GM13977 (cell line): ENCODE measurements at regions not wholly inside any gene's neighbourhood (a gene's known extent, or its start where the extent isn't known, plus 50 kb on each side); places are given as distances from the start of the nearest gene placed in this dataset.

Experiments used
- DNase-seq: peaks from one replicate; pipeline ENCODE4 v3.0.0; 2012; ENCODE audit warnings: low spot score
- in situ Hi-C: fragments of 300-500 bp; cut with MboI; formaldehyde crosslinking; loops from one replicate; pipeline ENCODE4 v1.12.0; 2022; ENCODE audit warnings: low sequenced_read_pairs, low pct_unique_long_range_greater_than_20kb, mixed read lengths, inconsistent platforms; ENCODE audit not compliant: unreplicated experiment
- TF ChIP-seq, protein P1 (sequence below): IDR thresholded peaks from 2 replicates; pipeline ENCODE4 v1.5.1; 2012; ENCODE audit warnings: mild to moderate bottlenecking, control low read depth; ENCODE audit not compliant: insufficient read depth; ENCODE audit errors: extremely low read depth, missing control alignments

DNA sequence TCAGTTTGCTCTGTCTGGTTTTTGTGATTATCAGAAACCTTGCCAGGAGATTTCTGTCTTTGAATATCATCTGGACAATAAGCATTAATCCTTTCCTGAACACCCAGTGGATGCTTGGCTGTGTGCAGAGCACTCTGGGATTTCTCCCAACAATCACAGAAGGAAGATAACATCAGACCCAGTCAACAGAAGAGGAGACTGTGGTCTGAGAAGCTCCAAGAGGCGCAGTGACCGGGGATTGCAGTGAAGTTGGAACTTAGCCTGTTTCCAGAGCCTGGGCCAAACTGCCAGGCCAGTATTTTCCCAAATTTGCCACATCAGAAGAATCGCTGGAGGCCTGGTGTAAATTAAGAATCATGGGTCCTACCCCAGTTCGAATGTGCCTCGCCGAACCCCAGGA, 264.7 kb downstream of the C16orf95 start:
- in situ Hi-C loops, result no loop called here
- no peak for DNase-seq
- TF ChIP-seq, protein P1, sequence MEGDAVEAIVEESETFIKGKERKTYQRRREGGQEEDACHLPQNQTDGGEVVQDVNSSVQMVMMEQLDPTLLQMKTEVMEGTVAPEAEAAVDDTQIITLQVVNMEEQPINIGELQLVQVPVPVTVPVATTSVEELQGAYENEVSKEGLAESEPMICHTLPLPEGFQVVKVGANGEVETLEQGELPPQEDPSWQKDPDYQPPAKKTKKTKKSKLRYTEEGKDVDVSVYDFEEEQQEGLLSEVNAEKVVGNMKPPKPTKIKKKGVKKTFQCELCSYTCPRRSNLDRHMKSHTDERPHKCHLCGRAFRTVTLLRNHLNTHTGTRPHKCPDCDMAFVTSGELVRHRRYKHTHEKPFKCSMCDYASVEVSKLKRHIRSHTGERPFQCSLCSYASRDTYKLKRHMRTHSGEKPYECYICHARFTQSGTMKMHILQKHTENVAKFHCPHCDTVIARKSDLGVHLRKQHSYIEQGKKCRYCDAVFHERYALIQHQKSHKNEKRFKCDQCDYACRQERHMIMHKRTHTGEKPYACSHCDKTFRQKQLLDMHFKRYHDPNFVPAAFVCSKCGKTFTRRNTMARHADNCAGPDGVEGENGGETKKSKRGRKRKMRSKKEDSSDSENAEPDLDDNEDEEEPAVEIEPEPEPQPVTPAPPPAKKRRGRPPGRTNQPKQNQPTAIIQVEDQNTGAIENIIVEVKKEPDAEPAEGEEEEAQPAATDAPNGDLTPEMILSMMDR, result no peak

DNA sequence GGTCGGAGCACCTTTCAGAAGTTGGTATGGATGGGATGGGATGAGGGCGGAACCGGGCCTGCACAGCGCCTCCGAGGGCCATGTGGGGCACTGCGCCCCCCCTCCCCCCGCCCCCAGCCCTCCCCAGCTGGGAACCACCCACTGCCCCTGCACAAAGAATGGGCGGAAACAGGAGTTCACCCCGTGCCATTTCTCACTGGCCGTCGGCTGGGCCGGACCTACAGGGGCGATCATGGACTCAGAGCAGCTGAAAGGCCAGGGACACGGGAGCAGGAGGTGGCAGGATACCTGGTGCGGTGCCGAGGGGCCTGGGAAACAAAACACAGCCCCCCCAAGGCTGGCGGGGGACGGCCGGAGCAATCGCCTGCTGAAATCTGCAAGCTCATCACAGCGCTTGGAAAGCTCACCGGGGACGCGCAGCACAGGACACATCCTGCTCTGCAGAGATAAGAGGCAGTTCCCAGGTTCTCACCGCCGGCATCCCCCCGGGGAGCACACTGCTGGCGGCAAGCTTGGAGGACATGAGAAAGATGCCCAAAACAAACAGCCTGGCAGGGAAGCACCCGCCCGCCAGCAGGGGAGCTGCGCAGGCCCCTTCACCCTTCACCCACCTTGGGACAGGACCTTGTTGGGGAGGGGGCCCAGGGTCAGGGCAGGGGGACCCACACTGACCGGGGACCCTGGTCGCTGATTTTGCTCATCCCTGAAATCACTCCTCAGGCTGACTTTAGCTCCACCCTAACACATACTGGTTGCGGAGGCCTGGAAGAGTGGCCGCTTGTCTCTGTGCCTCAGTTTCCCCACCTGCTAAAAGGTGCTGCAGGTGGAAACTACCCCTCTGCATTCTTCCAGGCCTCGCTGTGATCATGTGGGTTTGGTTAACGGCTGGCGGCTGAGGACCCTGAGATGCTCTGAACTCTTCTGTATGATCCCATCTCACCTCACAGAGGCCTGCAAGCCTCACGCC, 263.9 kb downstream of the C16orf95 start:
- no peak for DNase-seq
- TF ChIP-seq, protein P1, result no peak
- in situ Hi-C loops, result no loop called here

DNA sequence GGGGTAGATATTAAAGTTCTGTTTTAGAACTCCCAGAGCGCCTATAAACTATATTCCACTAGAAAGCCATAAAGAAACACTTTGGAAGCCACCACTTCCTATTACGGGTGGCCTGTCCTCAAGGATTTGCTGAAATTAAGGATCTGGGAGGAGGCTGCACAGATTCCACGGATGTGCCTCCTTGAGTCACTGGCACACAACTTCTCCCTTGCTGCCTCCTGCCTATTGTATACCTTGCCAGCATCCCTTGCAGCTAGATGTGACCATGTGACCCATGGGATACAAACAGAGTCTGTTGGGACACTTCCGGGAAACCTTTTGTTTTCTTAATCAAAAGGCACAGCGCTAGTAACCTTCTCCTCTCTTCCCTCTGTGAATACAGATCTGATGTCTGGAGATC, 263.0 kb downstream of the C16orf95 start:
- in situ Hi-C loops, result no loop called here

DNA sequence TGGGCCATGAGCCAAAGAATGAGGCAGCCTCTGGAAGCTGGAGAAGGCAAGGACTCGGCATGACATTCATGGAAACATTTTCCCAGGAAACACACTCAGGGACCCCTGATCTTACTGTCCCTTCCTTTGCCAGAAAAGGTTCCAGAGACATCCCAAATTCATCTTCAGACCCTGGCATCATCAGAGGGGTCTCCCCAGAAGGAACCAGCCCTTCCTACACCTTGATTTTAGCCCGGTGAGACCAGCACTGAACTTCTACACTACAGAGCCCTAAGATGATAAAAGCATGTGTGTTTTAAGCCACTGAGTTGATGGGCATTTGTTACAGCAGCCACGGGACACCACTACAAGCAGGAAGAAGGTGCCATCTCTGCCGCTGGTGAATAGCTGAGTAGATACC, 262.3 kb downstream of the C16orf95 start:
- in situ Hi-C loops, result no loop called here
- DNase-seq, result no peak
- TF ChIP-seq, protein P1, result no peak

More for the DNA sequence above, 263.0 kb downstream of the C16orf95 start:
- DNase-seq, result no peak
- TF ChIP-seq, protein P1, result no peak

DNA sequence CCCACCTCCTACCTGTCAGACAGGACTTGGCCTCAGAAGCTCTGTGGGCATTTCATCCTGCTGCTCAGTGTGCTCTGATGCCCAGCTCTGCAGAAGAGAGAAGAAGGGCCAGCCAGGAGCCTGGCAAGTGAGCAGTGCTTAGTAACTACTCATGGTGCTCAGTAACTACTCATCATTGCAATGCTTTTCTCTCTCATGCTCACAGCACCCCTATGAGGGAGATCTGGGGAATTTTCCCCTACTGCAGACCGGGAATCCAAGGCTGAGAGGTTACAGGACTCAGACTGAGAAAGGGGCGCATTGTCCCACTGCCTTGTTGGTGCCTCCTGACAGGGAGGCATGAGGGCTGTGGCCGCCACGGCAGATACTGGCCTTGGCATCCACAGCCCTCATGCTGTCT, 261.1 kb downstream of the C16orf95 start:
- no peak for DNase-seq
- in situ Hi-C loops, result no loop called here
- TF ChIP-seq, protein P1, result no peak

DNA sequence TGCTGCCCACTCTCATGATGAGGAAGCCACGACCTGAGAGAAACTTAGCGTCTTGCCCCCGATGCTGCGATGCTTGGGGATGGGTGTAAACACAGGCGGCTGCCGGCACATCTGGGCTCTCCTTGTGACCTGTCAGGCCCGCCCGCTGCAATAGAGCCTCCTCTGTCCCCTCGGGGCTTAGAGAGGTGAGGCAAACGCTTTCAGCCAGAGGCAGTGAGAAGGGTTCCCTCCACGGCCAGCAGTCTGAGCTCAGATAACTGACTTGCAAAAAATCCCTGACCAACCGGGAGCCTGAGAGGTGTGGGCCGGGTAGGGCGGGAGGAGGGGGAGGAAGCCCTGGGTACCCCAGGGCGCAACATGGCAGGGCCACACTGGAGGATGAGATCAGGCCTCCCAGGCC, 260.6 kb downstream of the C16orf95 start:
- in situ Hi-C loops, result no loop called here
- TF ChIP-seq, protein P1, result no peak
- no peak for DNase-seq
